ENCODE measurements at regions not wholly inside any gene's neighbourhood (a gene's known extent, or its start where the extent isn't known, plus 50 kb on each side); places are given as distances from the start of the nearest gene placed in this dataset.
"Not testable (repeated sequence)": the region's sequence is repeated elsewhere in the genome, so short reads cannot be mapped to it uniquely, and the experiment has no call there.

DNA sequence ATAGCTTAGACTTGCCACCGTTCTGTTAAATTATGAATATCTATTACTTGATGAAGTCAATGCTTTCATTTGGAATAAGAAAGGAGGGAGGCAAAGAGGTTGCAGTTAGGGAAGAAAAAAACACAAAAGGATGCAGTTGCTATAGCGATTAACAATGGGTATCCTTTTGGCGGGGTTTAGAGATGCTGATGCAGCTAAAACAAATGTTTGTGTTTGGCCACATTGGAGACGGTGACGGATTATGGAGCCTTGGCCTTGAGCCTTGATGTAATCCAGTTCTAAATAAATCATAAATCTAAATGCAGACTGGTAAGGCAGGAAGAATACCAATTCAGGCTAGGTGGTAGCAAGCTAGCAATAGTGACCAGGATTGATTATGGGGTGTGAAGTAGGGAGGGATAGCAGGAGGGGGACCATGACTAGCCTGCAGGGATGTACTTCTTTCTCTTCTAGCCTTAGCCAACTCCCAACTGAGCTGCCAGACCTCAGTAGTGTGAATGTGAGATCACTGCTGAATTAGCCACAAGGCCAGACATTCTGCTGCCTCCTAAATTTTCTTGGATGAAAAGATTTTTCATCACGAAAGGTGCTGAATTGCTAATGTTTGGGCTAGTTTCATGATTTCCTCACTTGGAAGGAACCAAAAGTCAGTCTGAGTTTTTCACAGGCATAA is 160.3 kb downstream of the TLR4 start:
- no peak for DNase-seq

DNA sequence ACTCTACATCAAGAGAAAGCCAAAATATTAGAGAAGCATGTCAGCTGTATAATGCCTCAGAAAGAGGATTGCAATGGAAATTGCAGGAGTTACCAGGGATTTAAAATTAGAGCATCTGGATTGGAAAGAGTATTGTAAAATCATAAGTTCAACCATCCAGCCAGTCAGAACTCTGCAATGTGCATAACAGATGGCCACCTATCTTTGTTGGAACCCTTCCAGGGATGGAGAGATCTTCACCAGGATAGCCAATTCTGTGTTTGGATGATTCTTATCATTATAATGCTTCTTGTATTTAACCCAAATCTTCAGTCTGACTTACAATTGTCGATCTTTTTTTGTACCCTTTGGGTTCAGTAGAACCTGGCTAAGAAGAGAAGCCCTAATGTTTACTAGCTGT is 164.4 kb downstream of the TLR4 start:
- DNase-seq, result no peak

DNA sequence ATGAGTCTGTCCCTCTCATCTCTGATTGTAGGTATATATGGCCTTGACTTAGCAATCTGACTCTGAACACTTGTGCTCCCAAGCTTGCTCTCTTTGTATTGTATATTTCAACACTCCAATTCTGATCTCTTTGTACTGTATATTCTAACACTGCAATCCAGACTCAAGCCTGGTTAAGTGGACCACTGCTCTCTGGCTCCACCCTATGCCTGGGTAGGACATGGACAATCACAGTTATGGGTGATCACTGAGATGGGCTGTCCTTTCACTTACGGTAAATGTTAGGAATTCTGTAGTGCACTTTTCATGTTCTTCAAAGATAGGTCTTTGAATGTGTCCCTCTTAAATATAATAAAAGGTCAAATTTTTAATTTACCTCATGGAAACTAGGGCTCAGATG is 165.1 kb downstream of the TLR4 start:
- DNase-seq, result no peak

DNA sequence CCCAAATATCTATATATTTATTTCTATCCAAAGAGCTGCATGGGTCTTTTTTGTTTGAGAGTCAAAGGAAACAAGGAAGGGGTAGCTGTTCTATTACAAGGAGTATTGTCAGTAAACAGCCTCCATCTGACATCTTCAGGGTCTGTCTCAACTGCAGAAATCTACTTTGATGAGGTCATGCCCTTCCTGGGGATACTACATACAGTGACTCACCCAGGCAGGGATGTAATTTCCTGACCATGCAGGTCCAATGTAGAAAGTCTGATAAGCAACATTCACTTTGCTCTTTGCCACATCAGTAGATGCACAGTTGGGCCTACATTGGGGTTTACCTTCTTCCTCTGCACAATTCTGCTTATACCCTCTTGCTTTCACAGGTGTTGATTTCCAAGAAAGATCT is 165.5 kb downstream of the TLR4 start:
- no peak for DNase-seq

DNA sequence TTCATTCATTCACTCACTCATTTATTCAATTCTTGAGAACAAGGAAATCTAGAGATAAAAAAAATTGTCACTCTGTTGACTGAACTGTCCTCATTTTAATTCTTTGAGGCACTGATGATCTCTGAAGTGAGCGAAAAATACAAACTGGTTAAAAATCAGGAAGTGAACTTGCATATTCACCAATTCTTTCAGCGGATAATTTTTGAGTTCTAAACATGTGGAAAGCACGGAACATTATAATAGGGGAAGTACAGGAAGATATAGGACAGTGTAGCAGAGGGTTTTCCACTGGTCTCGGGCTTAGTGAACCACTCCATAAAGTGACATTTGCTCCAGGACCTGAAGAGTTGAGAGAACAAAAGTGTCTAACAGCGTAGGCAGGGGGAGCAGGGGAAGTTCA is 169.5 kb downstream of the TLR4 start:
- DNase-seq, result no peak

DNA sequence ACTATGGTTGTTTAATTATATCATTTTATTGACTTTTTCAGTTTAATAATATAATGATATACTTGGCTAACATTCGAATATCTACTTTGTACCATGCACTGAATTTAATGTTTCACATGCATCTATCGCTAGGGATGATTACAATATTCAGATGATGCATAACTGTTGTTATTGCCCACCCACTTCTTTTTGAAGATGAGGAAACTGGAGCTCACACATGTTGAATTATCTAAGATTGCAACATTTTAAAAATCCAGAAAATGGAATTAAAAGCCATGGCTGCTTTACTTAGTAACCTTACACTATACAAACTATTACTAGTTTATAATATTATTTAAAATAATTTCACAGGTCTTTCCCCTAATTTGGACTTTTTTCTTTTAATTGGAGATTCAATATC is 171.7 kb downstream of the TLR4 start:
- no peak for DNase-seq

DNA sequence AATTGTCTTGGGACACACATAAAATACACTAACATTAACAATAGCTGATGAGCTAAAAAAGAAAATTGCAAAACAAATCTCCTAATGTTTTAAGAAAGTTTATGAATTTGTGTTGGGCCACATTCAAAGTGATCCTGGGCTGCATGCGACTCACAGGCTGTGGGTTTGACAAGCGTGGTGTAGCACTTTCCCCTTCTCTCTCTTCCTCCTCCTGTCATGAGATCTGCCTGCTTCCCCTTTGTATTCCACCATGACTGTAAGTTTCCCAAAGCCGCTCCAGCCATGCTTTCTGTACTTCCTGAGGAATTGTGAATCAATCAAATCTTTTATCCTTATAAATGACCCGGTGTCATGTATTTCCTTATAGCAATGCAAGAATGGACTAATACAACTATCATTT is 178.0 kb downstream of the TLR4 start:
- DNase-seq, result no peak

DNA sequence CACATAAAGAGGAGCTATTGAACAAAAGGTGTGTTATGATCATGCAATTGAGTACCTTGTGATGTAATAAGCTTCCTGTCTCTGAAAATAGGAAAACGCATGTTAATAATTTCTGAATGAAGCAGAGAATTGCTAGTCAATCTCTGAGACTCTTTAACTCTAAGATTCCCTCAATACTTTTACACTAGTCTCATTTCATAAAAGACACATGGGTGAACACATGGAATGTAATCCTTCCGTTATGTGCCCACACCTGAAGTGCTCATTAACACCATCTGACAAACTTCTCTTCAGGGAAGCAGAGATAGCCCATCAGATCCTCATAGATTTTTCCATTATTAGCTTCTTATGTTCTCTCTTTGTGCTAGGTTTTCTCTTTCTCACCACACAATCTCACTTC is 182.4 kb downstream of the TLR4 start:
- DNase-seq, result no peak

DNA sequence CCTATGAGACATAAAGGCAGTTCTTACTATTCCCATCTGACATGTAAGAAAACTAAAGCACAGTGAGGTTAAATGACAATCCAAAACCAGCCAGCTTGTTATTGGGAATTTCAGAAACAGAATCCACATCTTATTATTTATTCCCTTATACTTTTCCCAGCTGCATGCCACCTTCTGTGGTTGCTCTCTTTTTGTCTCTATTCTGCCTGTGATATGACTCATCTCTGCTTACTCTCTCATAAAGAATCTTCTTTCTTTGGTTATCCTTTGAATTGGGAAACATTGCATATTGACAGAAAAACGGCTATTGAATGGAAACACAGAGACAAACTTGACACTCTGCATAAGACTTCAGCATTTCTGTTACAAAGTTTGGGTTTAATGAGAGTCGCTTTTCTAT is 183.2 kb downstream of the TLR4 start:
- DNase-seq, result no peak

DNA sequence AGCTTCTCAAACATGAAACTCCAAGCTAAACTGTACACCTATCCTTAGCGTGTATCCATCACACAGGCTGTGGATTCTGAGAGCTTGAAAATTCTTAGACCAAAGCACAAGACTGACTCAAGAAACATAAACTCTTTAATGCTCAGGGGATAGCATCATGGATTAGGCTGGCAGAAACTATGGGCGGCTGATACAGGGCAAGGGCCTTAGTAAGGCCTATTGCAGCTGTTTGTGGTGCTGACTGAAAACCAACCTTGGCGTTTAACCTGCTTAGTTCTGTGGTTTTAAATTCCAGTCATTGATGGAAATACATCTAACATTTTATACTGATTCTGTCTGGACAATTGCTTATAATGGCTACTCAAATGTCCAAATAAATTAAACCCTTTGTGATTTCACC is 183.7 kb downstream of the TLR4 start:
- no peak for DNase-seq

DNA sequence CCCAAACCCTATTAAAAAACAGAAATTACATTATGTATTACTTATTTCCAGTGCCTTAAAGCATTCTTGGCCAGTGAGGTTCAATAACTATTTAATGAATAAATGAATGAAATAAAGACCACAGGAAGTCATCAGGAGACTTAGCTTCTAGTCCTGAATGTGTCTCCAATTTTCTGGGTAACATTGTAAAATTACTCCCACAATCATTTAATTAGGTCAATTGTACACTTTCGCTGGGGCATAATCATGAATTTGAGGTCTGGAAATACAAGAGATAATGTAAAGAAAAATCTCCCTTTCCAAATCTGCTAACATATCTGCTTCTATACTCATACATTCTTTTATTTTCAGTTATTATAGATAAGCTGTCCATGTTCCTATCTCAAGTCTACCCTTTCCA is 199.2 kb downstream of the TLR4 start:
- no peak for DNase-seq

DNA sequence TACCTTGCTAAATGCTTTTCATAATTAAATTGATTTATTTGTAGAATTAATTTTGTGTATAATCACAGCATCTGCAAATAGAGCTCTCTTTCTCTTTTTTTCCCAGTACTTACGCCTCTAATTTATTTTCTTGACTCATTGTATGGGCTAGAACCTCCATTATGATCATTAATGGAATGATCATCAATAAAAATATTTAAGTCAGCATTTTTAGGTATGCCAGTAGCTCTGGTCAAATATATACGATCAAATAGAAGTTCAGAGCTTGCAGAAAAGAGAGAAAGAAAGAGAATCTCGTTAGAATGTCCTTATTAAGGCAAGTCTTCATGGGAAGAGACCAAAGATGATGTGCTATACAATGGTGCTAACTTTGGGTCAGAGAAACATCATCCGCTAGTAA is 202.6 kb downstream of the TLR4 start:
- DNase-seq, result no peak

DNA sequence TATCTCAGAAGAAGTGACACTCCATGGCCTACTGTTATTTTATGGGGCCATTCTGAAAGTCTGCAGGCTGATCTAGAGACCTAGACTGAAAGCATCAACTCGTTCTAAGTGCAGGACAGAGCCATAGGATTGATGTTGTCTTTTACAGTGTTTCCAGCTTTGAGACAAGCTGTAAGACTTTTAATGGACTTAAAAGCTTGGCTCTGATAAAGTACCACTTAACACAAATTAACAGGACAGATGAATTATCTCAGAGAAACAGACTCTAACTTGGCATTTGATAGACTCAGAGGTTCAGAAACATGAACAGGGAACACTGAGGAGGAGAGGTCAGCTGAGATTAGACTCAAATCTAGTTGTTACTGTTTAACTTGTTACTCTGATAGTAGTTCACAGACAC is 203.2 kb downstream of the TLR4 start:
- no peak for DNase-seq

DNA sequence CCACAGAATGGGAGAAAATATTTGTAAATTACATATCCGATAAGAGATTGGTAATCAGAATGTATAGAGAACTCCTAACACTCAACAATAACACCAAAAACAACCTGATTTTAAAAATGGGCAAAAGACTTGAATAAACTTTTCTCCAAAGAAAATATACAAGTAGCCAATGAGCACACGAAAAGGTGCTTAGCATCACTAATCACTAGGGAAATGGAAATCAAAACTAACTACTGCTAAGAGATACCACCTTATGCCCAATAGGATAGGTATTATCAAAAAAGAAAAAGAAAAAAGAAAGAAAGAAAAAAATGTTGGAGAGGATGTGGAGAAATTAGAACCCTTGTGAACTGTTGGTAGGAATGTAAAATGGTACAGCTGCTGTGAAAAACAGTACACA is 212.1 kb downstream of the TLR4 start:
- DNase-seq, result no peak

DNA sequence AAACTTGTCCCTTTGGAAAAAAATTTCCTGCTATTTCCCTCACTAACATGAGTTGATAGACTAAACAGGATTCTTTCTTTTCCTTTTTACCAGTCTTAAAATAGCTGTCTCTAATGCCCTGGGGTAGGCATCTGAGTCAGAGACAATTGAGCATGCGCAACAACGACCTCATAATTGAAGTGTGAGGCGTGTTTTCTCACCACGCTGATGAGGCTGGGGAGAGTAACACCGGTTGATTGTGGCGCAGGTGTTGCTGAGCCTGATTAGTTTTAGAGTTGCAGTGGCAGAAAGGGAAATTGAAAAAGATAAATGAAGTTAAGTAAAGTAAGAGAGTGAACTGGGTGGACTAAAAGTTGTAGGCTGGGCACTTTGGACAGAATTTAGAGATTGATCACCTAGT is 213.7 kb downstream of the TLR4 start:
- DNase-seq, result no peak

DNA sequence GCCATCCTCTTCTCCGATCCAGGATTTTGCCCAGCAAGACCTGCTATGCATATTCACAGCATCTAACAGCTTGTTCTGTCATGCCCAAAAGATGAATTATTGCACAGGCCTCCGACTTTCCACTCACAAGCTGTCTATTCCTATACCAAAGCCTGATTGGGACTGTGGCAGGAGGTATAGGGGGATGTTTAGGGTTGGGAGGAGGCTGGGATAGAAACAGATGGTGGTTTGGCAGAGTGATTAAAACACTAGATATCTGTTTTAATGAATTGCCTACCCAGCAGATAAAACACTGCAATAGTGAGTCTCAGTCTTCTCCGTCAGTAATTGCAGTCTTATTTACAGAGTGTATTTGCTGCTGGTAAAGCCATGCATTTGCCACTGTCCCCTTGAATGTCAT is 215.3 kb downstream of the TLR4 start:
- DNase-seq, result no peak

DNA sequence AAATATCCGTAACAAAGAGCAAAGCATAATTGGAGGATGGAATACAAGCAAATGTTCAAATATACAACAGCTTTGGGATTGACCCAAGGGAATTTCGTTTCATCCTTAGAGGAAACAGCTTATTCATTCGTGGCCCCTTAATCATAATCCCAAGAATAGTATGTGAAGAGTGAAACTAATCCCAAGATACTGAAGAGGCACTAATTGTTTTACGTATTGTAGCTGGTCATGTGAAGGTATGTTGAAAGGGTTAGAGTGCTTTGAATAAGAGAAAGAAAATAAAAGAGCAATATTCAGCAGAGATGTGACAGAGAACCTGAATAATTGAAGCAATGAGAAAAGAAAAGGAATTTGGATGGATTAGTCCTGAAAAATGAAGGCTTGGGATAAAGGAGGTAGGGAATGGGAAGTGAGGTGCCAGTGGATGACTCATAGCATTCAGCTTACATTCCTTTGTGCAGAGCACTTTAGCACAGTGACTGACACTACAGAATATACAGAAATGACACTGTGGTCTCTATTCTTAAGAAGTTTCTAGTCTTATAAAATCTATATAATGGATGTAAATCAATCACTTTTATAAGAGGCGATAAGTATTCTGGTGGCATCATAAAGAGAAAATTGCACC is 221.9 kb downstream of the TLR4 start:
- DNase-seq, result no peak

DNA sequence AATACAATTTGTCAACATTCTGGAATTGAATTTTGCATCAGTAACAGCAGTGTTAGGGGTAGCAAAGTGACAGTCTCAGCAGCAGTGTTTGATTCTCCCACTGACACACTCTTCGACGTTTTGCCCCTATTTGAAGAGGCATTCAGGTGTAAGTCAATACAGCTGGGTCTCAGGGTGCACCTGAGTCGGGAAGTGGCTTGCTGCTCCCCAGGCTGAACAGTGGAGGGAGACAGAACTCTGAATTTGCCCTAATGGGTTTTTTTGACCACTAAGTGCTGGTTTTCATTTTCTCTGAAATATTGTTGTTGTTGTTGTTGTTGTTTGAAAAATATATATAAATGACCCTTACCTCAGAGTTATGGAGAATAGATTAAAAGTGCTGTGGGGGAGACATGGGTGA is 223.2 kb downstream of the TLR4 start:
- no peak for DNase-seq

DNA sequence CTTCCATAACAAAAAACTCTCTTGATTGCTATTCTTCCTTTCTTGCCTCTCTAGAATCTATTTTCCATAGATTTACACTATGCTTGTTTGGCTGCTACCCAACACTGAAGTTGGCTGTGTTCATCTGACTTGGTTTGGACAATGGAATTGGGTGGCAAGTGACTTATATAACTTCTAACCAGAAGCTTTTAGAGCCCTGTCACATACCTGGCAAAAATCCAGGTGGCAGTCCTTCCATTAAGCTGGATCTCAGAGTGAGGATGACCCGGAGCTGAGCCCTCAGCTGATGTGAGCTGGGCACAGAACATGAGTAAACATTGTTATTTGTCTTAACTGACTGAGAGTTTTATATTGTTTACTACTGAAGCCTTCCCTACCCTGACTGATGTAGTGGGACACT is 225.7 kb downstream of the TLR4 start:
- DNase-seq, result no peak

DNA sequence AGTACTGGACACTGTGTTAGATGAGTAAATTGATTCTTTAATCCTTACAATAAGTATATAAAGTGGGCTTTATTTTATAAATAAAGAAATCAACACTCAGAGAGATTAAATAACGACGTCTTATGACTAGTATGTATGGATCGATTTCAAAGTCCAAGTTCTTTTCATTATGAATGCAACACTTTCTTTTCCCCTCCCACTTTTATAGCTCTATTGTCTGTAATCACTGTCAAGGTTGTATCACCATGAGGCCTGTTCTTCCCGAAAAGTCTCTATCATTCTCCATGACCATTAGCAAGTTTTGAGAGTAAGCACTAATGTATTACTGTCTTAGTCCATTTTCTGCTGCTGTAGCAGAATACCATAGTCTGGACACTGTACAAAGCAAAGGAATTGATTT is 228.4 kb downstream of the TLR4 start:
- no peak for DNase-seq

DNA sequence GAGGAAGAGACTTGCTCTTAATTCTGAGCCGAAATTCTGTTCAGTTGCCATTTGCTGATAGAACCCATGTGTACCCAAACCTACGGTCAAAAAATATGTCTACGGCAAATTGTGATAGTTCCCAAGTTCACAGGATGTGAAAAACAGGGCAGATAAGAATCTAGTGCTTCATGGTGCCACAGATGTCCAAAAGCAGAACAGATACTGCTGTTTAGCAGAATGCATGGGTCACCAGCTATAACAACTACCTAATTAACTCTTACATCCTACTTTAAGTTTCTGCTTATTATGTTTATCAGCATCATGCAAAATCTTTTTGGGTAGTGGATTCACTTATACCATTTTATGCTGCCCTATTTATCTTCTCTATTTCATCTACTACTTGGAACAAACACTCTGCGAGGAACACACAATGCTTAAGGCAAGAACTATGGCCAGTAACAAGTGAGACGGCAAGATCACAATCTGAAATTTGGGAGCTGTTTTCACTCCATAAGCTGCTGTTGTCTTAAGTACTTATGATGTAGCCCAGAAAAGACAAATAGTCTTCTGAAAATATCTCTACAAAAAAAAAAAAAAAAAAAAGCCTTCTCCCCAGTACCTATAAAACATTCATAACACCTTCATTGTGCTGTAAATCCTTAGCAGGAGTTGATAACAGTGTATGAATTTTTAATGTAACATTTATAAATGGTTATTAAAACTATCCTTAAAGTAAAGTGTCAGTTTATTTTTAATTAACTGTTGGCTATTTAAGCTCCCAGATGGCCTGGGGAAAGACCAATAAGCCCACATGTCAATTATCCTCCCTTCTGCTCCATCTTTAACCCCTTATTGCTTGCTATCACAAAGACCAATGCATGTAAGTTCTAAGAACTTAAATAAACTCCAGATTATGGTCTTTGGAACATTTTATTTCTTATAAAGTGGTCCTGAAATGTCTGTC is 232.3 kb downstream of the TLR4 start:
- DNase-seq, result no peak

DNA sequence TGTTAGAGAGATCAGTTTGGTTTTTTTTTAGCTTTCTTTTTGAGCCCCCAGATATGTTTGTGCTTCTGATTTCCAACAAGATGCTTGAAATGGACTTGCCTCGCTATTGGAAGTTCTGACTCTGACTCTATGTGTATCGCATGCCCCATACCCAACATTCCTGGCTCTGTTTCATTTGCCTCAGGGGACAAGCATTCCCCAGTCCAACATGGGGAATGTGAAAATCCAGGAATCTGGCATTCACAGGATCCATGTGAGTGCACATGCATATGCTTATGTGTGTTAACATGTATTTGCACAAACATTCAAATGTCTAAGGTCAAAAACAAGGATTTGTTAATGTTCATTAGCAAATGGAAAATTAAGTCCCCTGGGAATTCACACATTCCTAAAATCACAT is 233.9 kb downstream of the TLR4 start:
- no peak for DNase-seq

DNA sequence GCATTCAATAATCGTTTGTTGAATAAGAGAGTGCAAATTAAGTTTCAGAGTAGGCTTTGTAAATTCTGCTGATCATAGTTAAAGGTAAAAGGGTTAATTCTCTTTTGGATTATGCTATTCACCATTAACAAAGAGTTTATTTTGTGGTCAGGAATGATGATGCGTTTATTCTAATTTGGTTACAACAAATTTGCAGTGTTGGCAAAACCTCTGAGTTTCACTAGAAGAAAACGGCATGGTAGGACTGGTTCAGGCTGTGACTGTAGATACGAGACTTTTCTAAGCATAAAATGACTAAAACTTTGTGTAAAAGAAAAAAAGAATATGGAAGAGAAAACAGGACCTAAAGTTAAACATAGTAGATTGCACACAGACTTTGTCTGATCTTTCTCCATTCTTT is 234.7 kb downstream of the TLR4 start:
- DNase-seq, result no peak

DNA sequence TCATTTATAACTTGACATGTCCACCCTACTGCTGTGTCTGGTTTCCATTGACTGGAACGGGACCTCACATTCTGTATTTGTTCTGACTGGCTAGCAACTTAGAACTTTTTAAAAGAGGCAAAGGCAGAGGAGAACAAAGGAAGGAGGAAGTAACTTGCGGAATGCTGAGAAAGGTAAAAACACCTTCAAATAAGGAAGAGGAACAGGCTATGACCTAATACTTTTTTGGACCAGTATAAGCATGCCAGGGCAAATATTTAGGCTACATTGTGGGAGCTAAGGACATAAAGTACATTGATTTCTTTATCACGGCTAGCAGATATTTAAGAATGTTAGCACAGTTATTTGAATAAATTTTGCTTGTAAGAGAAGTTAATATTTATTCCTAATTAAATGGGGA is 240.5 kb downstream of the TLR4 start:
- DNase-seq, result not testable (repeated sequence)

Data from midbrain (tissue), 1 donor.